H9 (cell line): ENCODE measurements at regions not wholly inside any gene's neighbourhood (a gene's known extent, or its start where the extent isn't known, plus 50 kb on each side); places are given as distances from the start of the nearest gene placed in this dataset.

Source experiments
- DNase-seq: peaks from one replicate; pipeline ENCODE4 v3.0.0-alpha.2; 2017
- H2AFZ ChIP-seq: one replicate; pipeline ENCODE4 v1.6.1; 2013; ENCODE audit warnings: mild to moderate bottlenecking, low read length, control low read depth, moderate library complexity
- H2AK5ac ChIP-seq: 2 replicates; pipeline ENCODE4 v1.6.1; 2013; ENCODE audit warnings: low read length, control low read depth, mixed read lengths; ENCODE audit not compliant: insufficient read length
- H2BK120ac ChIP-seq: one replicate; pipeline ENCODE4 v1.6.1; 2013; ENCODE audit warnings: low read depth, mild to moderate bottlenecking, low read length, control low read depth, inconsistent platforms; ENCODE audit not compliant: poor library complexity, severe bottlenecking
- H2BK12ac ChIP-seq: 2 replicates; pipeline ENCODE4 v1.6.1; 2013; ENCODE audit warnings: low read length, control low read depth, mixed read lengths, low read depth; ENCODE audit not compliant: insufficient read length
- H2BK15ac ChIP-seq: 2 replicates; pipeline ENCODE4 v1.6.1; 2013; ENCODE audit warnings: low read depth, low read length, control low read depth
- H2BK20ac ChIP-seq: one replicate; pipeline ENCODE4 v1.6.1; 2013; ENCODE audit warnings: low read depth, mild to moderate bottlenecking, low read length, control low read depth, inconsistent platforms; ENCODE audit not compliant: poor library complexity, severe bottlenecking
- H2BK5ac ChIP-seq: 2 replicates; pipeline ENCODE4 v1.6.1; 2013; ENCODE audit warnings: low read length, control low read depth, mixed read lengths; ENCODE audit not compliant: insufficient read length
- H3K14ac ChIP-seq: 2 replicates; pipeline ENCODE4 v1.6.1; 2013; ENCODE audit warnings: low read length, control low read depth; ENCODE audit not compliant: insufficient read depth
- H3K18ac ChIP-seq: 2 replicates; pipeline ENCODE4 v1.6.1; 2013; ENCODE audit warnings: low read depth, mild to moderate bottlenecking, mixed read lengths, low read length, control low read depth; ENCODE audit not compliant: insufficient read length
- H3K23ac ChIP-seq: 2 replicates; pipeline ENCODE4 v1.6.1; 2013; ENCODE audit warnings: low read length, control low read depth, mixed read lengths, low read depth; ENCODE audit not compliant: insufficient read length
- H3K23me2 ChIP-seq: 2 replicates; pipeline ENCODE4 v1.6.1; 2013; ENCODE audit warnings: low read depth, mild to moderate bottlenecking, mixed read lengths, low read length, control low read depth; ENCODE audit not compliant: insufficient read length, poor library complexity, severe bottlenecking
- H3K27ac ChIP-seq: 2 replicates; pipeline ENCODE4 v1.5.1; 2013; ENCODE audit warnings: low read length, control low read depth, mixed read lengths, low read depth; ENCODE audit not compliant: insufficient read length
- H3K27me3 ChIP-seq: 2 replicates; pipeline ENCODE4 v1.6.1; 2013; ENCODE audit warnings: low read length, control low read depth, inconsistent platforms; ENCODE audit not compliant: insufficient read depth
- H3K4ac ChIP-seq: 2 replicates; pipeline ENCODE4 v1.6.1; 2013; ENCODE audit warnings: low read depth, mild to moderate bottlenecking, control low read depth, inconsistent platforms, low read length, moderate library complexity
- H3K4me1 ChIP-seq: 2 replicates; pipeline ENCODE4 v1.6.1; 2013; ENCODE audit warnings: low read length, control low read depth, inconsistent platforms; ENCODE audit not compliant: insufficient read depth
- H3K4me2 ChIP-seq: 2 replicates; pipeline ENCODE4 v1.6.1; 2013; ENCODE audit warnings: low read length, control low read depth, mixed read lengths; ENCODE audit not compliant: insufficient read length, insufficient read depth
- H3K56ac ChIP-seq: 2 replicates; pipeline ENCODE4 v1.6.1; 2013; ENCODE audit warnings: low read depth, mild to moderate bottlenecking, mixed read lengths, low read length, control low read depth; ENCODE audit not compliant: insufficient read length
- H3K79me1 ChIP-seq: 2 replicates; pipeline ENCODE4 v1.6.1; 2013; ENCODE audit warnings: low read depth, mild to moderate bottlenecking, moderate library complexity, low read length, control low read depth, inconsistent platforms; ENCODE audit not compliant: insufficient read depth, poor library complexity, severe bottlenecking
- H3K79me2 ChIP-seq: 2 replicates; pipeline ENCODE4 v1.6.1; 2013; ENCODE audit warnings: low read length, control low read depth, inconsistent platforms; ENCODE audit not compliant: insufficient read depth
- H3K9ac ChIP-seq: 2 replicates; pipeline ENCODE4 v1.6.1; 2013; ENCODE audit warnings: low read length, control low read depth, mixed read lengths; ENCODE audit not compliant: insufficient read length; ENCODE audit errors: extremely low read depth
- H3K9me3 ChIP-seq: one replicate; pipeline ENCODE4 v1.6.1; 2013; ENCODE audit warnings: low read depth, low read length, inconsistent platforms; ENCODE audit not compliant: control insufficient read depth
- H3T11ph ChIP-seq: one replicate; pipeline ENCODE4 v1.6.1; 2013; ENCODE audit warnings: mild to moderate bottlenecking, low read length, control low read depth, inconsistent platforms
- H4K20me1 ChIP-seq: one replicate; pipeline ENCODE4 v1.6.1; 2013; ENCODE audit not compliant: control insufficient read depth, insufficient read length, insufficient read depth
- H4K5ac ChIP-seq: 2 replicates; pipeline ENCODE4 v1.6.1; 2013; ENCODE audit warnings: low read depth, mild to moderate bottlenecking, mixed read lengths, low read length, control low read depth; ENCODE audit not compliant: insufficient read length
- H4K8ac ChIP-seq: replicated peaks from 2 replicates; pipeline ENCODE4 v1.6.1; 2013; ENCODE audit warnings: low read length, control low read depth, mixed read lengths, low read depth; ENCODE audit not compliant: insufficient read length
- H4K91ac ChIP-seq: 2 replicates; pipeline ENCODE4 v1.6.1; 2013; ENCODE audit warnings: low read depth, mild to moderate bottlenecking, moderate library complexity, mixed read lengths, low read length, control low read depth; ENCODE audit not compliant: insufficient read length
- H3K27ac Mint-ChIP-seq, 3 experiments: 2 replicates in 2 of 3; 3 replicates in 1 of 3; pipeline ENCODE4 v1.8.0; 2020 to 2021; ENCODE audit warnings: mixed read lengths in 3 of 3, mild to moderate bottlenecking in 1 of 3, moderate library complexity in 1 of 3
- H3K27me3 Mint-ChIP-seq: 2 replicates; pipeline ENCODE4 v1.8.0; 2021; ENCODE audit warnings: low read depth, mild to moderate bottlenecking, moderate library complexity, mixed read lengths
- H3K36me3 Mint-ChIP-seq, 3 experiments: 2 replicates in 2 of 3; 3 replicates in 1 of 3; pipeline ENCODE4 v1.8.0; 2020 to 2021; ENCODE audit warnings: low read depth in 3 of 3, mixed read lengths in 3 of 3; ENCODE audit not compliant: insufficient read depth in 1 of 3
- H3K4me1 Mint-ChIP-seq, 2 experiments: 2 replicates each; pipeline ENCODE4 v1.8.0; 2020; ENCODE audit warnings: mixed read lengths in 2 of 2
- H3K4me3 Mint-ChIP-seq, 2 experiments: 2 replicates in 1 of 2; 3 replicates in 1 of 2; pipeline ENCODE4 v1.8.0; 2020 to 2021; ENCODE audit warnings: mild to moderate bottlenecking in 2 of 2, mixed read lengths in 2 of 2, moderate library complexity in 1 of 2
- H3K9me3 Mint-ChIP-seq, 2 experiments: 2 replicates in 1 of 2; 3 replicates in 1 of 2; pipeline ENCODE4 v1.8.0; 2020; ENCODE audit warnings: mild to moderate bottlenecking in 2 of 2, mixed read lengths in 2 of 2, moderate library complexity in 1 of 2
- WGBS: extraction: QIAGEN DNeasy Blood & Tissue Kit; methylation state at CpG from one replicate; pipeline ENCODE4 v1.1.7; 2013; ENCODE audit warnings: missing lambda C conversion rate, low lambda C conversion rate, mixed read lengths; ENCODE audit not compliant: insufficient read length; ENCODE audit errors: extremely low coverage; 5-methylcytosine and 5-hydroxymethylcytosine counted together
- TF ChIP-seq, protein P1 (sequence below): fragments of 200-600 bp; sonication (generic); conservative IDR thresholded peaks from 3 replicates; pipeline ENCODE4 v1.8.0; 2021; ENCODE audit warnings: antibody characterized with exemption, mild to moderate bottlenecking

GRCh38 chr12:78584695-78585094 is 279.9 kb upstream of the SYT1 start:
- Histone ChIP-seq H3K79me2 (no peaks in the 10 kb centered on the region), H2AK5ac (no peak overlapping the region), H3K18ac (no peak overlapping the region), H4K20me1 (no peaks in the 10 kb centered on the region), H3T11ph (no peak overlapping the region), H3K79me1 (no peaks in the 10 kb centered on the region), H2AFZ (no peak overlapping the region), H2BK20ac (no peak overlapping the region), H4K91ac (no peak overlapping the region), H3K27me3 (no peaks in the 10 kb centered on the region), H3K14ac (no peak overlapping the region), H3K27ac (no peak overlapping the region), H4K5ac (no peak overlapping the region), H2BK5ac (no peak overlapping the region), H3K4me1 (no peaks in the 10 kb centered on the region), H3K9me3 (no peaks in the 10 kb centered on the region), H4K8ac (no peak overlapping the region), H3K23me2 (no peaks in the 10 kb centered on the region), H3K23ac (no peak overlapping the region), H2BK12ac (no peak overlapping the region), H3K9ac (no peak overlapping the region), H3K56ac (no peak overlapping the region), H3K4ac (no peak overlapping the region), H2BK15ac (no peak overlapping the region), H2BK120ac (no peak overlapping the region), H3K4me2 (no peak overlapping the region)
- peaks cover 4 to 7% of the 10 kb centered on the region in 2 experiments; a peak in 2 of 5 replicates for H3K9me3 Mint-ChIP-seq
- no CpG with 5 or more reads among the region's 1 CpG for WGBS
- H3K36me3 Mint-ChIP-seq = no peaks in the 10 kb centered on the region; a peak in 1 of 7 replicates
- TF ChIP-seq, protein P1, sequence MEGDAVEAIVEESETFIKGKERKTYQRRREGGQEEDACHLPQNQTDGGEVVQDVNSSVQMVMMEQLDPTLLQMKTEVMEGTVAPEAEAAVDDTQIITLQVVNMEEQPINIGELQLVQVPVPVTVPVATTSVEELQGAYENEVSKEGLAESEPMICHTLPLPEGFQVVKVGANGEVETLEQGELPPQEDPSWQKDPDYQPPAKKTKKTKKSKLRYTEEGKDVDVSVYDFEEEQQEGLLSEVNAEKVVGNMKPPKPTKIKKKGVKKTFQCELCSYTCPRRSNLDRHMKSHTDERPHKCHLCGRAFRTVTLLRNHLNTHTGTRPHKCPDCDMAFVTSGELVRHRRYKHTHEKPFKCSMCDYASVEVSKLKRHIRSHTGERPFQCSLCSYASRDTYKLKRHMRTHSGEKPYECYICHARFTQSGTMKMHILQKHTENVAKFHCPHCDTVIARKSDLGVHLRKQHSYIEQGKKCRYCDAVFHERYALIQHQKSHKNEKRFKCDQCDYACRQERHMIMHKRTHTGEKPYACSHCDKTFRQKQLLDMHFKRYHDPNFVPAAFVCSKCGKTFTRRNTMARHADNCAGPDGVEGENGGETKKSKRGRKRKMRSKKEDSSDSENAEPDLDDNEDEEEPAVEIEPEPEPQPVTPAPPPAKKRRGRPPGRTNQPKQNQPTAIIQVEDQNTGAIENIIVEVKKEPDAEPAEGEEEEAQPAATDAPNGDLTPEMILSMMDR = peak; percentile 88
- DNase-seq = peak; percentile 73
- H3K27me3 Mint-ChIP-seq = no peaks in the 10 kb centered on the region
- no peaks in the 10 kb centered on the region for H3K4me1 Mint-ChIP-seq
- no peak overlapping the region for H3K27ac Mint-ChIP-seq
- no peak overlapping the region for H3K4me3 Mint-ChIP-seq
